ENCODE measurements at regions not wholly inside any gene's neighbourhood (a gene's known extent, or its start where the extent isn't known, plus 50 kb on each side); places are given as distances from the start of the nearest gene placed in this dataset.

DNA sequence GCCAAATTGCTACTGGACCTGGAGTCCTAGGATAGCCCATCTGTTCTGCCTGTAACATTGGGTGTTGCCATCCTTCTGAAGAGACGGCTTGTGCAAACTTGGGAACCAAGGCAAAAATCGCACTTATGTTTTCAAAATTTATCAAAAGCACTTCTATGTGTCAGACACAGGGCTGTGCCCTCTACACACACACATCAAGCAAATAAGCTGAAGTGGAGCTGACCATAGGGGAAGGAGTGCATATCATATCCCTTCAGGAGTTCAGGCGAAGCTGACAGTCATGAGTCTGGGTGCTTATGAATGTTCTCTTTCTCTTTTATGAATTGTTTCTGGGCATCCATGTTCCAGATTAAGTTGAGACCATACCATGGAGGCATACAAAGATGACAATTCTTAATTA lies 247.9 kb downstream of the CYRIA start:
- Histone ChIP-seq H2BK20ac (ENCODE audit: low read depth, low read length) (no peak overlapping the region), H3K18ac (ENCODE audit: low read depth, low read length) (no peak overlapping the region), H3K9me1 (ENCODE audit: insufficient read depth, low read length) (no peaks in the 10 kb centered on the region), H3K14ac (replicated peaks; ENCODE audit: low read depth, low read length) (no peak overlapping the region), H4K8ac (ENCODE audit: low read depth in 2 of 2, low read length in 2 of 2) (no peak overlapping the region), H4K5ac (ENCODE audit: low read depth, low read length) (no peak overlapping the region), H3K56ac (ENCODE audit: extremely low read depth, insufficient read depth, low read length) (no peak overlapping the region), H2BK120ac (ENCODE audit: low read depth, low read length) (no peak overlapping the region), H3K23ac (ENCODE audit: low read depth, low read length) (no peak overlapping the region), H3K9me3 (ENCODE audit: control insufficient read depth, insufficient read depth, low read length) (peaks cover 12% of the 10 kb centered on the region), H3K9ac (ENCODE audit: low read depth, low read length) (no peak overlapping the region), H3K27ac (ENCODE audit: insufficient read depth, low read length) (no peak overlapping the region), H3K4me3 (ENCODE audit: insufficient read depth, low read depth, low read length) (no peak overlapping the region), H2AK5ac (ENCODE audit: low read depth, low read length) (no peak overlapping the region), H3K36me3 (ENCODE audit: control insufficient read depth, insufficient read depth, low read length) (no peaks in the 10 kb centered on the region), H2AK9ac (replicated peaks; ENCODE audit: low read depth, low read length, poor library complexity) (no peak overlapping the region), H2BK15ac (ENCODE audit: low read depth, low read length) (no peak overlapping the region), H2AFZ (replicated peaks; ENCODE audit: low read length, poor library complexity) (no peak overlapping the region), H3K4me1 (ENCODE audit: control insufficient read depth, insufficient read depth, low read length) (no peaks in the 10 kb centered on the region), H3K27me3 (ENCODE audit: control insufficient read depth, insufficient read depth, low read length) (no peaks in the 10 kb centered on the region), H3K79me1 (ENCODE audit: low read depth in 1 of 2, low read length in 2 of 2) (no peaks in the 10 kb centered on the region), H3K4ac (ENCODE audit: low read depth, low read length) (no peak overlapping the region), H4K91ac (ENCODE audit: insufficient read depth, low read depth, low read length) (no peak overlapping the region), H2BK5ac (ENCODE audit: low read depth, low read length, poor library complexity, severe bottlenecking) (no peak overlapping the region), H4K20me1 (ENCODE audit: insufficient read depth, low read length) (no peaks in the 10 kb centered on the region), H3K4me2 (ENCODE audit: low read depth, low read length) (no peak overlapping the region)
- no peak for TF ChIP-seq CEBPB (IDR thresholded peaks at IDR 0.05; ENCODE audit: low read depth, low read length)
- no peak for TF ChIP-seq MAZ (IDR thresholded peaks at IDR 0.05; ENCODE audit: borderline replicate concordance, low read depth, low read length)
- TF ChIP-seq RCOR1 (IDR thresholded peaks at IDR 0.05; ENCODE audit: insufficient replicate concordance, low read length), result no peak
- no peak for TF ChIP-seq NFE2L2 (IDR thresholded peaks at IDR 0.05; ENCODE audit: low read depth, low read length)
- no peak for TF ChIP-seq FOS (IDR thresholded peaks at IDR 0.05; ENCODE audit: low read depth, low read length)
- no peak for TF ChIP-seq MAFK (IDR thresholded peaks at IDR 0.05; ENCODE audit: low read depth, low read length)
- TF ChIP-seq SMC3 (IDR thresholded peaks at IDR 0.05; ENCODE audit: low read depth, low read length), result no peak
- TF ChIP-seq, protein P1, sequence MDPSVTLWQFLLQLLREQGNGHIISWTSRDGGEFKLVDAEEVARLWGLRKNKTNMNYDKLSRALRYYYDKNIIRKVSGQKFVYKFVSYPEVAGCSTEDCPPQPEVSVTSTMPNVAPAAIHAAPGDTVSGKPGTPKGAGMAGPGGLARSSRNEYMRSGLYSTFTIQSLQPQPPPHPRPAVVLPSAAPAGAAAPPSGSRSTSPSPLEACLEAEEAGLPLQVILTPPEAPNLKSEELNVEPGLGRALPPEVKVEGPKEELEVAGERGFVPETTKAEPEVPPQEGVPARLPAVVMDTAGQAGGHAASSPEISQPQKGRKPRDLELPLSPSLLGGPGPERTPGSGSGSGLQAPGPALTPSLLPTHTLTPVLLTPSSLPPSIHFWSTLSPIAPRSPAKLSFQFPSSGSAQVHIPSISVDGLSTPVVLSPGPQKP (IDR thresholded peaks at IDR 0.05; ENCODE audit: borderline replicate concordance, low read depth, low read length), result no peak
- TF ChIP-seq POLR2A (IDR thresholded peaks at IDR 0.05; ENCODE audit: low read depth, low read length), result no peak
- no peak for TF ChIP-seq CHD1 (IDR thresholded peaks at IDR 0.05; ENCODE audit: low read depth, low read length)
- TF ChIP-seq, protein P2, sequence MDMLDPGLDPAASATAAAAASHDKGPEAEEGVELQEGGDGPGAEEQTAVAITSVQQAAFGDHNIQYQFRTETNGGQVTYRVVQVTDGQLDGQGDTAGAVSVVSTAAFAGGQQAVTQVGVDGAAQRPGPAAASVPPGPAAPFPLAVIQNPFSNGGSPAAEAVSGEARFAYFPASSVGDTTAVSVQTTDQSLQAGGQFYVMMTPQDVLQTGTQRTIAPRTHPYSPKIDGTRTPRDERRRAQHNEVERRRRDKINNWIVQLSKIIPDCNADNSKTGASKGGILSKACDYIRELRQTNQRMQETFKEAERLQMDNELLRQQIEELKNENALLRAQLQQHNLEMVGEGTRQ (IDR thresholded peaks at IDR 0.05; ENCODE audit: low read depth, low read length), result no peak
- no peak for TF ChIP-seq BHLHE40 (IDR thresholded peaks at IDR 0.05; ENCODE audit: low read depth, low read length)
- TF ChIP-seq RFX5 (IDR thresholded peaks at IDR 0.05; ENCODE audit: low read depth, low read length), result no peak
- TF ChIP-seq MXI1 (IDR thresholded peaks at IDR 0.05; ENCODE audit: borderline replicate concordance, low read depth, low read length), result no peak
- no peak for TF ChIP-seq RAD21 (IDR thresholded peaks at IDR 0.05; ENCODE audit: low read length)
- TF ChIP-seq, protein P3, sequence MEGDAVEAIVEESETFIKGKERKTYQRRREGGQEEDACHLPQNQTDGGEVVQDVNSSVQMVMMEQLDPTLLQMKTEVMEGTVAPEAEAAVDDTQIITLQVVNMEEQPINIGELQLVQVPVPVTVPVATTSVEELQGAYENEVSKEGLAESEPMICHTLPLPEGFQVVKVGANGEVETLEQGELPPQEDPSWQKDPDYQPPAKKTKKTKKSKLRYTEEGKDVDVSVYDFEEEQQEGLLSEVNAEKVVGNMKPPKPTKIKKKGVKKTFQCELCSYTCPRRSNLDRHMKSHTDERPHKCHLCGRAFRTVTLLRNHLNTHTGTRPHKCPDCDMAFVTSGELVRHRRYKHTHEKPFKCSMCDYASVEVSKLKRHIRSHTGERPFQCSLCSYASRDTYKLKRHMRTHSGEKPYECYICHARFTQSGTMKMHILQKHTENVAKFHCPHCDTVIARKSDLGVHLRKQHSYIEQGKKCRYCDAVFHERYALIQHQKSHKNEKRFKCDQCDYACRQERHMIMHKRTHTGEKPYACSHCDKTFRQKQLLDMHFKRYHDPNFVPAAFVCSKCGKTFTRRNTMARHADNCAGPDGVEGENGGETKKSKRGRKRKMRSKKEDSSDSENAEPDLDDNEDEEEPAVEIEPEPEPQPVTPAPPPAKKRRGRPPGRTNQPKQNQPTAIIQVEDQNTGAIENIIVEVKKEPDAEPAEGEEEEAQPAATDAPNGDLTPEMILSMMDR (conservative IDR thresholded peaks at IDR 0.05; ENCODE audit: low read depth, low read length), result no peak
- POLR2A ChIA-PET (ENCODE audit: unreplicated experiment), result no interaction called here
- WGBS, 2 experiments (ENCODE audit: extremely low coverage in 2 of 2, insufficient read length in 1 of 2), result no CpG with 5 or more reads among the region's 3 CpGs
- in situ Hi-C loops (cut with MboI; ENCODE audit: low sequenced_read_pairs), result no loop called here
- CTCF ChIA-PET, result no interaction called here
- dilution Hi-C loops (cut with HindIII; ENCODE audit: low sequenced_read_pairs, unreplicated experiment), result no loop called here
- no peak for ATAC-seq (ENCODE audit: low read depth)
- intact Hi-C loops (cut with micrococcal nuclease), result no loop called here
- no peak for DNase-seq
- no TSS peak for BruUV-seq (replicated peaks)

Data from IMR-90 (cell line).